HCT116 (cell line): ENCODE measurements at regions not wholly inside any gene's neighbourhood (a gene's known extent, or its start where the extent isn't known, plus 50 kb on each side); places are given as distances from the start of the nearest gene placed in this dataset.

ENCODE experiments used
- ATAC-seq: fragments of 200-7000 bp; cut with Tn5 transposase; 2 replicates; pipeline ENCODE4 v1.9.1; 2020; ENCODE audit warnings: mild to moderate bottlenecking, moderate library complexity
- BruUV-seq: library from RNA; stranded (reverse); fragments of 400-500 nt; replicated peaks from 2 replicates; lab custom pipeline; 2021; lab: Mats Ljungman, UMichigan
- CTCF ChIA-PET: fragments of 300-600 bp; sonication (Branson Sonifier 250); formaldehyde crosslinking; loops from one replicate; lab custom pipeline; 2021; ENCODE audit warnings: antibody characterized with exemption; lab: Charles Lee
- POLR2A ChIA-PET: fragments of 300-600, 350-600 bp; sonication (Branson Sonifier 250); formaldehyde crosslinking; loops from one replicate; lab custom pipeline; 2021; ENCODE audit warnings: antibody characterized with exemption; lab: Charles Lee
- RAD21 ChIA-PET, 2 experiments: fragments of 300-600 bp; sonication (Branson Sonifier 250); formaldehyde crosslinking; loops; one replicate each; lab custom pipeline; 2023; ENCODE audit warnings: low total read pairs in 2 of 2; ENCODE audit not compliant: uncharacterized antibody in 2 of 2, unreplicated experiment in 2 of 2, low non-redundant PET in 1 of 2; lab: Charles Lee
- DNase-seq: peaks from one replicate; pipeline ENCODE4 v3.0.0-alpha.2; 2010; ENCODE audit warnings: low read depth, low spot score
- H2AFZ ChIP-seq: fragments of 200-600 bp; shearing (Covaris generic), sonication (generic); 2 replicates; pipeline ENCODE4 v1.6.1; 2017; ENCODE audit warnings: low read depth, mixed run types, mixed read lengths, antibody characterized with exemption, low read length; ENCODE audit not compliant: poor library complexity, severe bottlenecking
- H3K27ac ChIP-seq: 2 replicates; pipeline ENCODE4 v1.5.1; 2012; ENCODE audit warnings: low read depth, low read length
- H3K27me3 ChIP-seq: fragments of 200-600 bp; sonication (generic); 2 replicates; pipeline ENCODE4 v1.6.1; 2016; ENCODE audit warnings: mixed run types, low read length, mixed read lengths; ENCODE audit not compliant: insufficient read depth
- H3K36me3 ChIP-seq, 2 experiments: fragments of 200-500 bp in 1 of 2; fragments of 200-600 bp in 1 of 2; sonication (Bioruptor generic) in 1 of 2; sonication (generic) in 1 of 2; 2 replicates each; pipeline versions ENCODE4 v1.5.1 to v1.6.1; 2014 to 2016; ENCODE audit warnings: low read length in 2 of 2, inconsistent platforms in 1 of 2, mixed read lengths in 1 of 2, mixed run types in 1 of 2; ENCODE audit not compliant: insufficient read depth in 2 of 2, control insufficient read depth in 1 of 2
- H3K4me1 ChIP-seq, 2 experiments: fragments of 200-600 bp in 1 of 2; sonication (generic) in 1 of 2; 2 replicates each; pipeline versions ENCODE4 v1.5.1 to v1.6.1; 2012 to 2017; ENCODE audit warnings: low read length in 2 of 2, inconsistent platforms in 1 of 2, mild to moderate bottlenecking in 1 of 2, mixed read lengths in 1 of 2, mixed run types in 1 of 2, moderate library complexity in 1 of 2; ENCODE audit not compliant: insufficient read depth in 2 of 2, control insufficient read depth in 1 of 2
- H3K4me2 ChIP-seq: fragments of 200-600 bp; sonication (generic); 2 replicates; pipeline ENCODE4 v1.6.1; 2017; ENCODE audit warnings: mixed run types, low read length, mixed read lengths
- H3K4me3 ChIP-seq, 2 experiments: fragments of 200-600 bp in 1 of 2; sonication (generic) in 1 of 2; replicated peaks in 1 of 2; 2 replicates each; pipeline ENCODE4 v1.5.1; 2011 to 2016; ENCODE audit warnings: low read length in 2 of 2, control low read depth in 1 of 2, low read depth in 1 of 2, mild to moderate bottlenecking in 1 of 2, mixed read lengths in 1 of 2, mixed run types in 1 of 2
- H3K79me2 ChIP-seq: fragments of 200-600 bp; sonication (generic); 2 replicates; pipeline ENCODE4 v1.6.1; 2017; ENCODE audit warnings: mild to moderate bottlenecking, mixed run types, low read length, moderate library complexity, mixed read lengths; ENCODE audit not compliant: insufficient read depth
- H3K9ac ChIP-seq: fragments of 200-600 bp; sonication (generic); 2 replicates; pipeline ENCODE4 v1.6.1; 2016; ENCODE audit warnings: low read length, mixed read lengths
- H3K9me2 ChIP-seq: fragments of 200-600 bp; sonication (generic), shearing (Covaris generic); 2 replicates; pipeline ENCODE4 v1.6.1; 2017; ENCODE audit warnings: mixed run types, mild to moderate bottlenecking, moderate library complexity; ENCODE audit not compliant: insufficient read depth
- H3K9me3 ChIP-seq, 2 experiments: fragments of 200-500 bp in 1 of 2; fragments of 200-600 bp in 1 of 2; sonication (Bioruptor generic) in 1 of 2; sonication (generic) in 1 of 2; 2 replicates each; pipeline ENCODE4 v1.6.1; 2014 to 2017; ENCODE audit warnings: low read length in 2 of 2, mixed read lengths in 2 of 2, inconsistent platforms in 1 of 2, low read depth in 1 of 2, mild to moderate bottlenecking in 1 of 2, mixed run types in 1 of 2, moderate library complexity in 1 of 2; ENCODE audit not compliant: control insufficient read depth in 1 of 2, insufficient read depth in 1 of 2
- H4K20me1 ChIP-seq: fragments of 200-600 bp; sonication (generic), shearing (Covaris generic); 2 replicates; pipeline ENCODE4 v1.6.1; 2017; ENCODE audit warnings: mixed run types, mild to moderate bottlenecking, moderate library complexity; ENCODE audit not compliant: insufficient read depth
- ATF3 ChIP-seq: IDR thresholded peaks from 2 replicates; pipeline ENCODE4 v1.6.1; 2012
- CBX3 ChIP-seq: IDR thresholded peaks from 2 replicates; pipeline ENCODE4 v1.6.1; 2012; ENCODE audit warnings: low read depth
- CEBPB ChIP-seq: IDR thresholded peaks from 2 replicates; pipeline ENCODE4 v1.6.1; 2012; ENCODE audit warnings: low read depth
- CTCF ChIP-seq, 3 experiments: fragments of 200-600 bp in 1 of 3; sonication (generic) in 1 of 3; IDR thresholded peaks in 2 of 3; conservative IDR thresholded peaks in 1 of 3; 2 replicates each; pipeline ENCODE4 v1.5.1; 2012 to 2017; ENCODE audit warnings: low read depth in 2 of 3, low read length in 2 of 3, antibody characterized with exemption in 1 of 3, borderline replicate concordance in 1 of 3, control low read depth in 1 of 3, mild to moderate bottlenecking in 1 of 3, mixed read lengths in 1 of 3, mixed run types in 1 of 3, moderate library complexity in 1 of 3; ENCODE audit not compliant: insufficient read depth in 1 of 3
- EGR1 ChIP-seq: IDR thresholded peaks from 2 replicates; pipeline ENCODE4 v1.6.1; 2012; ENCODE audit warnings: low read depth
- ELF1 ChIP-seq: IDR thresholded peaks from 2 replicates; pipeline ENCODE4 v1.6.1; 2012; ENCODE audit warnings: low read depth, borderline replicate concordance
- EZH2 ChIP-seq: fragments of 200-600 bp; sonication (generic); IDR thresholded peaks from 2 replicates; pipeline ENCODE4 v1.6.1; 2017; ENCODE audit warnings: antibody characterized with exemption, mixed run types
- FOSL1 ChIP-seq: IDR thresholded peaks from 2 replicates; pipeline ENCODE4 v1.6.1; 2012; ENCODE audit warnings: low read depth
- JUND ChIP-seq: IDR thresholded peaks from 2 replicates; pipeline ENCODE4 v1.6.1; 2012
- POLR2A ChIP-seq: IDR thresholded peaks from 2 replicates; pipeline ENCODE4 v1.7.0; 2011; ENCODE audit warnings: borderline replicate concordance; ENCODE audit not compliant: insufficient read depth, insufficient read length; ENCODE audit errors: extremely low read depth
- POLR2AphosphoS5 ChIP-seq: IDR thresholded peaks from 2 replicates; pipeline ENCODE4 v1.6.1; 2011; ENCODE audit warnings: mild to moderate bottlenecking, low read depth, low read length, moderate library complexity
- RAD21 ChIP-seq: IDR thresholded peaks from 2 replicates; pipeline ENCODE4 v1.6.1; 2012; ENCODE audit warnings: low read depth, mild to moderate bottlenecking
- REST ChIP-seq: IDR thresholded peaks from 2 replicates; pipeline ENCODE4 v1.6.1; 2012; ENCODE audit warnings: low read depth
- SIN3A ChIP-seq: IDR thresholded peaks from 2 replicates; pipeline ENCODE4 v1.6.1; 2012; ENCODE audit warnings: low read depth
- YY1 ChIP-seq: IDR thresholded peaks from 2 replicates; pipeline ENCODE4 v1.6.1; 2011; ENCODE audit warnings: low read length, low read depth, moderate library complexity, mild to moderate bottlenecking; ENCODE audit not compliant: insufficient replicate concordance; ENCODE audit errors: extremely low read depth
- ZBTB33 ChIP-seq: IDR thresholded peaks from 2 replicates; pipeline ENCODE4 v1.6.1; 2011; ENCODE audit warnings: mild to moderate bottlenecking, low read length, moderate library complexity; ENCODE audit not compliant: insufficient replicate concordance; ENCODE audit errors: extremely low read depth
- ZFX ChIP-seq: fragments of 450-650 bp; IDR thresholded peaks from 2 replicates; pipeline ENCODE4 v1.6.1; 2017
- ZNF274 ChIP-seq: fragments of 200-500 bp; sonication (Bioruptor generic); IDR thresholded peaks from 2 replicates; pipeline ENCODE4 v1.6.1; 2014; ENCODE audit warnings: mild to moderate bottlenecking, low read depth, low read length, inconsistent platforms
- intact Hi-C: fragments of 100-400 bp; cut with micrococcal nuclease; formaldehyde crosslinking; loops from 2 replicates; pipeline ENCODE4 v1.10.0; 2022
- TF ChIP-seq, protein P1 (sequence below): IDR thresholded peaks from 2 replicates; pipeline ENCODE4 v1.6.1; 2012

DNA sequence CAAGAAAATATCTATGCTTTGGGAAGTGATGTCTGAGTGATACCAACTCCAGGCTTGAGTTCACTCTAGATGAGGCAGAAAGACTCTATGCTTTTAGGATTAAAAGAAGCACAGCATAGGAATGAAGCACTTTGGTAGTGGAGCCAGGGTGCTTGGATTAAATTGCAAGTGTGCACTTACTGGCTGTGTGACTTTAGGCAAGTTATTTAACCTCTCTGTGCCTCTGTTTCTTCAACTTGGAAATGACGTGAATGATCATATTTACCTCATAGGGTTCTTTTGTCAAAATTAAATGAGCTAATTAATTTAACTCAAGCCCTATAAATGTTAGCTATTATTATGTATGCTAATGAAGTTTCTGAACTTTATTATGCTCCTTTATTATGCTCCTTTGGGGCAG lies 446.1 kb downstream of the TTLL7 start:
- H4K20me1 ChIP-seq: no peaks in the 10 kb centered on the region
- no peaks in the 10 kb centered on the region for H3K9me2 ChIP-seq
- TF ChIP-seq YY1: no peak
- TF ChIP-seq REST: no peak
- TF ChIP-seq, protein P1, sequence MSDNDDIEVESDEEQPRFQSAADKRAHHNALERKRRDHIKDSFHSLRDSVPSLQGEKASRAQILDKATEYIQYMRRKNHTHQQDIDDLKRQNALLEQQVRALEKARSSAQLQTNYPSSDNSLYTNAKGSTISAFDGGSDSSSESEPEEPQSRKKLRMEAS: no peak
- no peak for TF ChIP-seq FOSL1
- TF ChIP-seq SIN3A: no peak
- no peak for TF ChIP-seq ZFX
- no peak for TF ChIP-seq RAD21
- TF ChIP-seq POLR2AphosphoS5: no peak
- no peak for TF ChIP-seq EGR1
- TF ChIP-seq CBX3: no peak
- no peak for TF ChIP-seq CTCF (IDR thresholded peaks at IDR 0.05 in 2 of 3, conservative IDR thresholded peaks at IDR 0.05 in 1 of 3; ENCODE audit: borderline replicate concordance in 1 of 3, insufficient read depth in 1 of 3, low read depth in 2 of 3, low read length in 2 of 3)
- TF ChIP-seq CEBPB: no peak
- TF ChIP-seq EZH2: no peak
- TF ChIP-seq ZNF274: no peak
- no peak for TF ChIP-seq ATF3
- no peak for TF ChIP-seq POLR2A
- TF ChIP-seq JUND: no peak
- TF ChIP-seq ELF1: no peak
- no peak for TF ChIP-seq ZBTB33
- DNase-seq: no peak
- H3K4me1 ChIP-seq: no peaks in the 10 kb centered on the region
- no peak overlapping the region for H3K27ac ChIP-seq
- ChIA-PET CTCF (no interaction called here), RAD21 (no interaction called here), POLR2A (no interaction called here)
- H3K9ac ChIP-seq: no peak overlapping the region
- H3K36me3 ChIP-seq: no peaks in the 10 kb centered on the region
- no peak overlapping the region for H3K4me3 ChIP-seq
- no peak for ATAC-seq
- no peaks in the 10 kb centered on the region for H3K27me3 ChIP-seq
- BruUV-seq: no TSS peak
- intact Hi-C loops: no loop called here
- no peaks in the 10 kb centered on the region for H3K79me2 ChIP-seq
- no peak overlapping the region for H3K4me2 ChIP-seq
- H2AFZ ChIP-seq: no peak overlapping the region
- H3K9me3 ChIP-seq: no peaks in the 10 kb centered on the region
